Ishikawa (cell line): ENCODE measurements at regions not wholly inside any gene's neighbourhood (a gene's known extent, or its start where the extent isn't known, plus 50 kb on each side); places are given as distances from the start of the nearest gene placed in this dataset.

Source experiments
- CEBPB ChIP-seq: IDR thresholded peaks from 2 replicates; pipeline ENCODE4 v1.6.1; 2012
- CREB1 ChIP-seq: IDR thresholded peaks from 2 replicates; pipeline ENCODE4 v1.6.1; 2012; ENCODE audit warnings: low read depth
- EGR1 ChIP-seq: IDR thresholded peaks from 2 replicates; pipeline ENCODE4 v1.6.1; 2012
- EP300 ChIP-seq: IDR thresholded peaks from 2 replicates; pipeline ENCODE4 v1.6.1; 2012; ENCODE audit warnings: borderline replicate concordance
- FOXM1 ChIP-seq: IDR thresholded peaks from 2 replicates; pipeline ENCODE4 v1.6.1; 2012; ENCODE audit warnings: low read depth, borderline replicate concordance
- NFIC ChIP-seq: IDR thresholded peaks from 2 replicates; pipeline ENCODE4 v1.6.1; 2012
- RAD21 ChIP-seq: IDR thresholded peaks from 2 replicates; pipeline ENCODE4 v1.6.1; 2012; ENCODE audit warnings: low read depth
- TAF1 ChIP-seq: IDR thresholded peaks from 2 replicates; pipeline ENCODE4 v1.6.1; 2012; ENCODE audit warnings: low read depth, mild to moderate bottlenecking
- TCF12 ChIP-seq: IDR thresholded peaks from 2 replicates; pipeline ENCODE4 v1.6.1; 2012; ENCODE audit warnings: low read depth
- TEAD4 ChIP-seq: IDR thresholded peaks from 2 replicates; pipeline ENCODE4 v1.6.1; 2012
- YY1 ChIP-seq: IDR thresholded peaks from 2 replicates; pipeline ENCODE4 v1.6.1; 2012; ENCODE audit warnings: low read depth
- ZBTB7A ChIP-seq: IDR thresholded peaks from 2 replicates; pipeline ENCODE4 v1.6.1; 2012; ENCODE audit warnings: low read depth
- TF ChIP-seq, protein P1 (sequence below): IDR thresholded peaks from 2 replicates; pipeline ENCODE4 v1.6.1; 2012
- TF ChIP-seq, protein P2 (sequence below): IDR thresholded peaks from 2 replicates; pipeline ENCODE4 v1.6.1; 2012
- TF ChIP-seq, protein P3 (sequence below): IDR thresholded peaks from 2 replicates; pipeline ENCODE4 v1.6.1; 2012; ENCODE audit warnings: low read depth, mild to moderate bottlenecking

DNA sequence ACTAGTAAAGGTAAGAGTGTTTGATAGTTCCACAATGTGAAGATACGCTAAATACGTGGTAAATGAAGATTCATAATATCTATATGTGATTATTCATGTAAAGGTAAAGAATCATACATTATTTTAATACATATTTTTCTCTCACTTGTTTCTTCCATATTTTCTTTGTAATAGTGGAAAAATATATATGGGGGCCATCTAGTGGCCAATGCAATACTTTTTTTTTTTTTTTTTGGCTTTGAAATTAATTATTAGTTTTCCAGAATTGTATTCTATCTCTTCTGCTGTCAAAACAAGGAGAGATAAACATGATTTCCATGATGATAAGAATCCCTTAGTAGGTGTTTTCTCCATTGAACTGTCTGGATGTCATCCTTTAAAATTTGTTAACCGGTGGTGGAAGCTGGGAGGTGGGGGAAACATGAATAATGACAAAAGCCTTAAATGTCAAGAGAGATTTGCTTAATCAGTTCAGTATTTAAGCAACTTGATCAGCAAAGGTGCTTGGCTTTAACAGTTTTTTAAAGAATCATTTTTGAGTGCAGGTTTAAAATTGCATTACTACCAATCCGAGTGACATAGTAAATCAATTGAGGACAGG is 508.7 kb upstream of the HTR2C start:
- TF ChIP-seq EP300 (no peak), FOXM1 (no peak), EGR1 (no peak), RAD21 (no peak), ZBTB7A (no peak), CREB1 (no peak), TEAD4 (no peak), TAF1 (no peak), CEBPB (no peak), NFIC (no peak), YY1 (no peak)
- TF ChIP-seq, protein P1, sequence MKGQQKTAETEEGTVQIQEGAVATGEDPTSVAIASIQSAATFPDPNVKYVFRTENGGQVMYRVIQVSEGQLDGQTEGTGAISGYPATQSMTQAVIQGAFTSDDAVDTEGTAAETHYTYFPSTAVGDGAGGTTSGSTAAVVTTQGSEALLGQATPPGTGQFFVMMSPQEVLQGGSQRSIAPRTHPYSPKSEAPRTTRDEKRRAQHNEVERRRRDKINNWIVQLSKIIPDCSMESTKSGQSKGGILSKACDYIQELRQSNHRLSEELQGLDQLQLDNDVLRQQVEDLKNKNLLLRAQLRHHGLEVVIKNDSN: no peak
- TF ChIP-seq, protein P2, sequence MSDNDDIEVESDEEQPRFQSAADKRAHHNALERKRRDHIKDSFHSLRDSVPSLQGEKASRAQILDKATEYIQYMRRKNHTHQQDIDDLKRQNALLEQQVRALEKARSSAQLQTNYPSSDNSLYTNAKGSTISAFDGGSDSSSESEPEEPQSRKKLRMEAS: no peak
- TF ChIP-seq, protein P3, sequence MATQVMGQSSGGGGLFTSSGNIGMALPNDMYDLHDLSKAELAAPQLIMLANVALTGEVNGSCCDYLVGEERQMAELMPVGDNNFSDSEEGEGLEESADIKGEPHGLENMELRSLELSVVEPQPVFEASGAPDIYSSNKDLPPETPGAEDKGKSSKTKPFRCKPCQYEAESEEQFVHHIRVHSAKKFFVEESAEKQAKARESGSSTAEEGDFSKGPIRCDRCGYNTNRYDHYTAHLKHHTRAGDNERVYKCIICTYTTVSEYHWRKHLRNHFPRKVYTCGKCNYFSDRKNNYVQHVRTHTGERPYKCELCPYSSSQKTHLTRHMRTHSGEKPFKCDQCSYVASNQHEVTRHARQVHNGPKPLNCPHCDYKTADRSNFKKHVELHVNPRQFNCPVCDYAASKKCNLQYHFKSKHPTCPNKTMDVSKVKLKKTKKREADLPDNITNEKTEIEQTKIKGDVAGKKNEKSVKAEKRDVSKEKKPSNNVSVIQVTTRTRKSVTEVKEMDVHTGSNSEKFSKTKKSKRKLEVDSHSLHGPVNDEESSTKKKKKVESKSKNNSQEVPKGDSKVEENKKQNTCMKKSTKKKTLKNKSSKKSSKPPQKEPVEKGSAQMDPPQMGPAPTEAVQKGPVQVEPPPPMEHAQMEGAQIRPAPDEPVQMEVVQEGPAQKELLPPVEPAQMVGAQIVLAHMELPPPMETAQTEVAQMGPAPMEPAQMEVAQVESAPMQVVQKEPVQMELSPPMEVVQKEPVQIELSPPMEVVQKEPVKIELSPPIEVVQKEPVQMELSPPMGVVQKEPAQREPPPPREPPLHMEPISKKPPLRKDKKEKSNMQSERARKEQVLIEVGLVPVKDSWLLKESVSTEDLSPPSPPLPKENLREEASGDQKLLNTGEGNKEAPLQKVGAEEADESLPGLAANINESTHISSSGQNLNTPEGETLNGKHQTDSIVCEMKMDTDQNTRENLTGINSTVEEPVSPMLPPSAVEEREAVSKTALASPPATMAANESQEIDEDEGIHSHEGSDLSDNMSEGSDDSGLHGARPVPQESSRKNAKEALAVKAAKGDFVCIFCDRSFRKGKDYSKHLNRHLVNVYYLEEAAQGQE: no peak

DNA sequence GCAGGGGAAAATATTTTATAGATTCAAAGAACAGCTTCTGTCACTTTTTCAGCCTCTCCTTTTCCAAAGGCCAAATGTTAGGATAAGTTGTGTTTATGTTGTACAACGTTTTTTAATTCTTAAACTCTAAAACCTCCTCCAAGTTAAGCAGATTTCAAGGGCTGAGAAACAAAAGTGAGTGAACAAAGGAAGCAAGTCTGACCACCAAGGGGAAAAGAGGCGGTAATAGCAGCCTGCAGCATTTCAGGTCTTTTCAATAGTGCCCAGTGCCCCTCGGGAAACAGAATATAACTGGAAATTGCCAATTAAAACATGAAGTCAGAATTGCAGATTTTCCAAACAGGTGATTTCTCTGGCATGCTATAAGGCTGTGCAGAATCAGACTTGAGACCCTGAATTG is 510.0 kb upstream of the HTR2C start:
- no peak for TF ChIP-seq CREB1
- TF ChIP-seq RAD21: no peak
- TF ChIP-seq ZBTB7A: no peak
- TF ChIP-seq, protein P1: no peak
- TF ChIP-seq, protein P3: no peak
- TF ChIP-seq EP300: no peak
- no peak for TF ChIP-seq CEBPB
- TF ChIP-seq EGR1: no peak
- TF ChIP-seq NFIC: no peak
- TF ChIP-seq, protein P2: no peak
- no peak for TF ChIP-seq FOXM1
- TF ChIP-seq YY1: no peak
- no peak for TF ChIP-seq TAF1
- no peak for TF ChIP-seq TCF12
- TF ChIP-seq TEAD4: no peak

DNA sequence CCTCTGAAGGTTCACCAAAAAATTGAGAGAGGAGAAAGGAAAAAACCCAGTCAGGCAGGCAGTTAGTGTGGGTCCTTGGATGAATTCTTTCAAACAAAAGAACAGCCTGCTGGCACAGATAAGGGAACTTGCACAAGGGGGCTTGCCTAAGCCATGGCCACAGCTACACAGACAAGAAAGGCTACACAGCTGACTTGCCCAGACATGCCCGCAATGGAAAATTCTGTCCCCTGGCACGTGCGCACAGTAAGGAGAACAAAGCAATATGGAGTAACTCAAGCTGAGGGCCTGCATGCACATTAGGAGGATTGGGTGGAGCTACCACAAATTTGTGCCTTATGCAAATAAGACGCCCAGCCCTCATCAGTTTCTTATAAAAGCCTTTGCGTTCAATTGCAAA is 512.5 kb upstream of the HTR2C start:
- TF ChIP-seq, protein P1: no peak
- TF ChIP-seq NFIC (no peak), EP300 (no peak), TAF1 (no peak), RAD21 (no peak), ZBTB7A (no peak)
- TF ChIP-seq, protein P3: no peak

DNA sequence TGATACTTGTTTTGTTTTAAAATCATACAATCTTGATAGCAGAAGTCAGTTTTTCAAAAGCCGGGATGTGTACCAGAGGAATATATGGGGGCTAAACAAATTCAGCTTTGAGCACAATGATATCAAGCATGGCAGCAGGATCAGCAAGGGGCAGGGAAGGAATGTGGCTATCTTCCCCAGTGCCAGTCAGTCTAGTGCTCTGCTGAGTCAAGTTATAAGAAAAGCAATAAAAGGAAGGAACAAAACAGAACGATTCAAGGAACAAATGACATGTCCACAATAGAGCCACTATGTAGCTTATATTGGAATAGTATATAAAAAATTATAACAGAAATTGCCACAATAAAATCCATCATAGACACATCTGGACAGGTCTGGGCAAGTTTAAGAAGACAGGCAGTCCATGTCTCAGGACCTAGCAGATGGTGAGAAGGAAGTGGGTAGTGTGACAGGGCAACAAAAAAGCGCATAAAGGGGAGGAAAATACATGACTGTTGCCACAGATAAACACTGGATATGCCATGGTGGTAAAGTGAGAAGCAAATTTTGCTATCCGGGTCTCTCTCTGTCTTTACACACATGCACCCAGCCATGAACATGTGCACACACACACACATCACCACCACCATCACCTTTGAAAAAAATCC is 518.2 kb upstream of the HTR2C start:
- TF ChIP-seq CREB1 (no peak), EP300 (no peak), FOXM1 (no peak), TCF12 (no peak), TAF1 (no peak), YY1 (no peak), ZBTB7A (no peak), TEAD4 (no peak), CEBPB (no peak), EGR1 (no peak), RAD21 (no peak), NFIC (no peak)
- TF ChIP-seq, protein P3: no peak
- TF ChIP-seq, protein P1: no peak
- TF ChIP-seq, protein P2: no peak
